OCI-LY1 (cell line): ENCODE measurements at regions not wholly inside any gene's neighbourhood (a gene's known extent, or its start where the extent isn't known, plus 50 kb on each side); places are given as distances from the start of the nearest gene placed in this dataset.

Experiments used
- H2AFZ ChIP-seq: fragments of 200-600 bp; sonication (generic), shearing (Covaris generic); 2 replicates; pipeline ENCODE4 v1.6.0; 2014; ENCODE audit warnings: antibody characterized with exemption, mild to moderate bottlenecking, low read length
- H3F3A ChIP-seq: fragments of 200-600 bp; sonication (generic), shearing (Covaris generic); 2 replicates; pipeline ENCODE4 v1.6.0; 2014; ENCODE audit warnings: mild to moderate bottlenecking, antibody characterized with exemption, low read length, moderate library complexity; ENCODE audit not compliant: insufficient read depth
- H3K27ac ChIP-seq: fragments of 200-600 bp; sonication (generic); 2 replicates; pipeline ENCODE4 v1.5.1; 2014; ENCODE audit warnings: low read length, mixed run types, mild to moderate bottlenecking, low read depth; ENCODE audit not compliant: poor library complexity, severe bottlenecking
- H3K27me3 ChIP-seq: fragments of 200-600 bp; sonication (generic); 2 replicates; pipeline ENCODE4 v1.6.0; 2014; ENCODE audit warnings: antibody characterized with exemption, mild to moderate bottlenecking, low read length, moderate library complexity; ENCODE audit not compliant: insufficient read depth
- H3K36me3 ChIP-seq: fragments of 200-600 bp; sonication (generic); 2 replicates; pipeline ENCODE4 v1.6.1; 2014; ENCODE audit warnings: mild to moderate bottlenecking, antibody characterized with exemption, low read length, moderate library complexity, mixed read lengths; ENCODE audit not compliant: insufficient read depth
- H3K4me1 ChIP-seq: fragments of 200-600 bp; sonication (generic); 2 replicates; pipeline ENCODE4 v1.5.1; 2014; ENCODE audit warnings: mild to moderate bottlenecking, low read length, moderate library complexity; ENCODE audit not compliant: insufficient read depth, severe bottlenecking
- H3K4me2 ChIP-seq: fragments of 200-600 bp; sonication (generic), shearing (Covaris generic); 2 replicates; pipeline ENCODE4 v1.6.1; 2014; ENCODE audit warnings: low read length
- H3K4me3 ChIP-seq: fragments of 200-600 bp; sonication (generic); 2 replicates; pipeline ENCODE4 v1.5.1; 2014; ENCODE audit warnings: low read length, low read depth, mild to moderate bottlenecking, mixed read lengths; ENCODE audit not compliant: poor library complexity, severe bottlenecking
- H3K79me2 ChIP-seq: fragments of 200-600 bp; shearing (Covaris generic); 2 replicates; pipeline ENCODE4 v1.6.1; 2016; ENCODE audit warnings: mixed run types, low read length, mixed read lengths; ENCODE audit not compliant: insufficient read depth
- H3K9ac ChIP-seq: fragments of 200-600 bp; sonication (generic), shearing (Covaris generic); 2 replicates; pipeline ENCODE4 v1.6.1; 2014; ENCODE audit warnings: mild to moderate bottlenecking, low read length, mixed read lengths
- H3K9me2 ChIP-seq: fragments of 200-600 bp; sonication (generic), shearing (Covaris generic); 2 replicates; pipeline ENCODE4 v1.6.1; 2014; ENCODE audit warnings: low read depth, mild to moderate bottlenecking, low read length, mixed read lengths
- H3K9me3 ChIP-seq: fragments of 200-600 bp; shearing (Covaris generic); 2 replicates; pipeline ENCODE4 v1.6.1; 2014; ENCODE audit warnings: low read length, mixed read lengths
- H4K20me1 ChIP-seq: fragments of 200-600 bp; sonication (generic), shearing (Covaris generic); 2 replicates; pipeline ENCODE4 v1.6.0; 2016; ENCODE audit warnings: mild to moderate bottlenecking, low read length; ENCODE audit not compliant: insufficient read depth
- CTCF ChIP-seq: fragments of 200-600 bp; sonication (generic), shearing (Covaris generic); IDR thresholded peaks from 2 replicates; pipeline ENCODE4 v1.5.1; 2017; ENCODE audit warnings: mild to moderate bottlenecking, antibody characterized with exemption, low read length, moderate library complexity, mixed read lengths
- EZH2 ChIP-seq: fragments of 200-600 bp; sonication (generic), shearing (Covaris generic); IDR thresholded peaks from 2 replicates; pipeline ENCODE4 v1.8.0; 2017; ENCODE audit warnings: borderline replicate concordance, mixed run types, mild to moderate bottlenecking, antibody characterized with exemption, low read length, moderate library complexity, mixed read lengths

GRCh38 chr9:113705928-113706519, 170.1 kb upstream of the ZNF618 start:
- TF ChIP-seq EZH2: no peak
- H3K27ac ChIP-seq: no peak overlapping the region

GRCh38 chr9:113707953-113708695, 168.0 kb upstream of the ZNF618 start:
- no peaks in the 10 kb centered on the region for H3F3A ChIP-seq
- no peak for TF ChIP-seq EZH2
- no peak for TF ChIP-seq CTCF
- H3K4me1 ChIP-seq: no peaks in the 10 kb centered on the region
- no peak overlapping the region for H3K4me3 ChIP-seq
- no peaks in the 10 kb centered on the region for H3K9me3 ChIP-seq
- no peaks in the 10 kb centered on the region for H3K27me3 ChIP-seq
- no peaks in the 10 kb centered on the region for H3K79me2 ChIP-seq
- no peak overlapping the region for H2AFZ ChIP-seq
- no peak overlapping the region for H3K27ac ChIP-seq
- H3K4me2 ChIP-seq: no peak overlapping the region
- no peak overlapping the region for H3K9ac ChIP-seq
- no peaks in the 10 kb centered on the region for H3K9me2 ChIP-seq
- no peaks in the 10 kb centered on the region for H4K20me1 ChIP-seq
- H3K36me3 ChIP-seq: no peaks in the 10 kb centered on the region

More at GRCh38 chr9:113705928-113706519, 170.1 kb upstream of the ZNF618 start:
- Histone ChIP-seq H3K4me1 (no peaks in the 10 kb centered on the region), H4K20me1 (no peaks in the 10 kb centered on the region), H3K27me3 (no peaks in the 10 kb centered on the region), H3K79me2 (no peaks in the 10 kb centered on the region), H3K4me3 (no peak overlapping the region), H3F3A (no peaks in the 10 kb centered on the region), H3K9me2 (no peaks in the 10 kb centered on the region), H3K4me2 (no peak overlapping the region), H3K9me3 (no peaks in the 10 kb centered on the region), H3K9ac (no peak overlapping the region), H3K36me3 (no peaks in the 10 kb centered on the region), H2AFZ (no peak overlapping the region)

GRCh38 chr9:113708821-113709713, 167.0 kb upstream of the ZNF618 start:
- no peak overlapping the region for H3K4me2 ChIP-seq
- no peaks in the 10 kb centered on the region for H3K9me2 ChIP-seq
- no peaks in the 10 kb centered on the region for H3K27me3 ChIP-seq
- H3K9me3 ChIP-seq: no peaks in the 10 kb centered on the region
- no peak for TF ChIP-seq EZH2
- no peak for TF ChIP-seq CTCF
- no peaks in the 10 kb centered on the region for H3F3A ChIP-seq
- H3K9ac ChIP-seq: no peak overlapping the region
- H3K4me3 ChIP-seq: no peak overlapping the region
- H3K79me2 ChIP-seq: no peaks in the 10 kb centered on the region
- H3K27ac ChIP-seq: no peak overlapping the region
- H3K36me3 ChIP-seq: no peaks in the 10 kb centered on the region
- H4K20me1 ChIP-seq: no peaks in the 10 kb centered on the region
- no peak overlapping the region for H2AFZ ChIP-seq
- no peaks in the 10 kb centered on the region for H3K4me1 ChIP-seq
